HL-60 (cell line): ENCODE measurements at regions not wholly inside any gene's neighbourhood (a gene's known extent, or its start where the extent isn't known, plus 50 kb on each side); places are given as distances from the start of the nearest gene placed in this dataset.

Source experiments
- DNase-seq, 2 experiments: peaks; one replicate each; pipeline ENCODE4 v3.0.0-alpha.2; 2010 to 2020; ENCODE audit warnings: low read depth in 1 of 2, low spot score in 1 of 2
- H3K27ac ChIP-seq: fragments of 250-450 bp; sonication (Bioruptor Pico); replicated peaks from 2 replicates; pipeline ENCODE4 v1.5.1; 2020; ENCODE audit warnings: mild to moderate bottlenecking, moderate library complexity
- H3K27me3 ChIP-seq: fragments of 250-450 bp; sonication (Bioruptor Pico); 2 replicates; pipeline ENCODE4 v1.5.1; 2021; ENCODE audit warnings: mild to moderate bottlenecking, moderate library complexity; ENCODE audit not compliant: insufficient read depth, poor library complexity, severe bottlenecking
- H3K4me3 ChIP-seq: replicated peaks from 2 replicates; pipeline ENCODE4 v1.5.1; 2011; ENCODE audit warnings: mild to moderate bottlenecking, control low read depth, low read length; ENCODE audit not compliant: insufficient read depth
- CTCF ChIP-seq: IDR thresholded peaks from one replicate; pipeline ENCODE4 v1.5.1; 2011; ENCODE audit warnings: low read length, control low read depth, inconsistent platforms; ENCODE audit not compliant: insufficient read depth
- GABPA ChIP-seq: IDR thresholded peaks from 2 replicates; pipeline ENCODE4 v1.6.1; 2012; ENCODE audit warnings: low read depth
- POLR2AphosphoS5 ChIP-seq: IDR thresholded peaks from 2 replicates; pipeline ENCODE4 v1.6.1; 2012; ENCODE audit warnings: low read depth
- REST ChIP-seq: IDR thresholded peaks from 2 replicates; pipeline ENCODE4 v1.6.1; 2012; ENCODE audit warnings: low read depth; ENCODE audit not compliant: insufficient replicate concordance
- SPI1 ChIP-seq: IDR thresholded peaks from 2 replicates; pipeline ENCODE4 v1.6.1; 2012; ENCODE audit warnings: low read depth, mild to moderate bottlenecking, borderline replicate concordance

GRCh38 chr2:20509301-20509769 lies 62.5 kb downstream of the RHOB start:
- TF ChIP-seq GABPA, result no peak
- no peak for TF ChIP-seq SPI1
- no peak for TF ChIP-seq POLR2AphosphoS5
- TF ChIP-seq CTCF, result no peak
- TF ChIP-seq REST, result no peak
- peaks cover under 1% of the 10 kb centered on the region for H3K27me3 ChIP-seq
- no peak overlapping the region for H3K4me3 ChIP-seq

GRCh38 chr2:20509770-20510490 lies 63.1 kb downstream of the RHOB start:
- TF ChIP-seq CTCF (no peak), GABPA (no peak), POLR2AphosphoS5 (no peak), REST (no peak), SPI1 (no peak)
- H3K4me3 ChIP-seq, result no peak overlapping the region
- no peak for DNase-seq
- no peaks in the 10 kb centered on the region for H3K27me3 ChIP-seq
- H3K27ac ChIP-seq, result no peak overlapping the region

More at GRCh38 chr2:20509301-20509769, 62.5 kb downstream of the RHOB start:
- no peak overlapping the region for H3K27ac ChIP-seq
- DNase-seq, result no peak

GRCh38 chr2:20511130-20511529 lies 64.3 kb downstream of the RHOB start:
- H3K27me3 ChIP-seq, result no peaks in the 10 kb centered on the region
- no peak overlapping the region for H3K4me3 ChIP-seq
- no peak overlapping the region for H3K27ac ChIP-seq
- TF ChIP-seq CTCF (no peak), GABPA (no peak), POLR2AphosphoS5 (no peak), REST (no peak)
- DNase-seq, result no peak
